Erythroblast (primary cell): ENCODE measurements at regions not wholly inside any gene's neighbourhood (a gene's known extent, or its start where the extent isn't known, plus 50 kb on each side); places are given as distances from the start of the nearest gene placed in this dataset.

Source experiments
- DNase-seq, 2 experiments: peaks; one replicate each; lab custom pipeline; 2025; lab: John Stamatoyannopoulos, UW
- GATA1 ChIP-seq: IDR thresholded peaks from 2 replicates; pipeline ENCODE4 v1.6.1; 2011; ENCODE audit warnings: low read depth, mild to moderate bottlenecking, control low read depth, low read length, moderate library complexity
- POLR2A ChIP-seq: IDR thresholded peaks from 2 replicates; pipeline ENCODE4 v1.6.1; 2011; ENCODE audit warnings: mild to moderate bottlenecking, low read length

- no peak for DNase-seq
- TF ChIP-seq GATA1 (no peak), POLR2A (no peak)
Measured at GRCh38 chr4:81541161-81541945, 69.6 kb upstream of the RASGEF1B start.

- TF ChIP-seq POLR2A (no peak), GATA1 (no peak)
- DNase-seq: no peak
Measured at GRCh38 chr4:81538716-81539427, 67.2 kb upstream of the RASGEF1B start.

- DNase-seq: no peak
- no peak for TF ChIP-seq GATA1
- no peak for TF ChIP-seq POLR2A
Measured at GRCh38 chr4:81531410-81531809, 59.7 kb upstream of the RASGEF1B start.

GRCh38 chr4:81528979-81529378 lies 57.3 kb upstream of the RASGEF1B start:
- DNase-seq: no peak
- TF ChIP-seq POLR2A (no peak), GATA1 (no peak)

GRCh38 chr4:81528200-81528599 lies 56.5 kb upstream of the RASGEF1B start:
- TF ChIP-seq GATA1 (no peak), POLR2A (no peak)
- no peak for DNase-seq

GRCh38 chr4:81527709-81528108 lies 56.0 kb upstream of the RASGEF1B start:
- no peak for TF ChIP-seq GATA1
- no peak for TF ChIP-seq POLR2A
- DNase-seq: no peak

GRCh38 chr4:81527115-81527514 lies 55.4 kb upstream of the RASGEF1B start:
- TF ChIP-seq POLR2A (no peak), GATA1 (no peak)
- no peak for DNase-seq

- DNase-seq: no peak
- TF ChIP-seq GATA1 (no peak), POLR2A (no peak)
Measured at GRCh38 chr4:81526706-81527105, 55.0 kb upstream of the RASGEF1B start.

- no peak for TF ChIP-seq POLR2A
- no peak for TF ChIP-seq GATA1
- no peak for DNase-seq
Measured at GRCh38 chr4:81523672-81524327, 52.1 kb upstream of the RASGEF1B start.

- no peak for DNase-seq
- TF ChIP-seq GATA1 (no peak), POLR2A (no peak)
Measured at GRCh38 chr4:81522711-81523110, 51.0 kb upstream of the RASGEF1B start.

GRCh38 chr4:81521708-81522107 lies 50.0 kb upstream of the RASGEF1B start:
- no peak for DNase-seq
- TF ChIP-seq GATA1 (no peak), POLR2A (no peak)
